ENCODE measurements at regions not wholly inside any gene's neighbourhood (a gene's known extent, or its start where the extent isn't known, plus 50 kb on each side); places are given as distances from the start of the nearest gene placed in this dataset.

GRCh38 chr17:68812876-68813584, 142.2 kb downstream of the ABCA8 start:
- no peak for DNase-seq (ENCODE audit: low read depth in 2 of 2)

GRCh38 chr17:68809148-68809547, 146.0 kb downstream of the ABCA8 start:
- no peak for DNase-seq (ENCODE audit: low read depth in 2 of 2)

GRCh38 chr17:68807998-68808772, 147.0 kb downstream of the ABCA8 start:
- no peak for DNase-seq (ENCODE audit: low read depth in 2 of 2)

GRCh38 chr17:68805609-68806008, 149.6 kb downstream of the ABCA8 start:
- DNase-seq (ENCODE audit: low read depth in 2 of 2): no peak

- no peak for DNase-seq (ENCODE audit: low read depth in 2 of 2)
Observed at GRCh38 chr17:68804777-68805520, 150.2 kb downstream of the ABCA8 start.

- DNase-seq (ENCODE audit: low read depth in 2 of 2): no peak
Observed at GRCh38 chr17:68803164-68803929, 151.8 kb downstream of the ABCA8 start.

GRCh38 chr17:68801335-68802247, 153.6 kb downstream of the ABCA8 start:
- DNase-seq (ENCODE audit: low read depth in 2 of 2): no peak

- DNase-seq (ENCODE audit: low read depth in 2 of 2): no peak
Observed at GRCh38 chr17:68800751-68801150, 154.4 kb downstream of the ABCA8 start.

- DNase-seq (ENCODE audit: low read depth in 2 of 2): no peak
Observed at GRCh38 chr17:68794636-68795434, 160.4 kb downstream of the ABCA8 start.

GRCh38 chr17:68792873-68793272, 162.3 kb downstream of the ABCA8 start:
- no peak for DNase-seq (ENCODE audit: low read depth in 2 of 2)

- DNase-seq (ENCODE audit: low read depth in 2 of 2): no peak
Observed at GRCh38 chr17:68792042-68792685, 163.0 kb downstream of the ABCA8 start.

- no peak for DNase-seq (ENCODE audit: low read depth in 2 of 2)
Observed at GRCh38 chr17:68790931-68791330, 164.3 kb downstream of the ABCA8 start.

- no peak for DNase-seq (ENCODE audit: low read depth in 2 of 2)
Observed at GRCh38 chr17:68790492-68790891, 164.7 kb downstream of the ABCA8 start.

GRCh38 chr17:68789203-68789962, 165.8 kb downstream of the ABCA8 start:
- DNase-seq (ENCODE audit: low read depth in 2 of 2): no peak

GRCh38 chr17:68785565-68786486, 169.4 kb downstream of the ABCA8 start:
- DNase-seq (ENCODE audit: low read depth in 2 of 2): no peak

- no peak for DNase-seq (ENCODE audit: low read depth in 2 of 2)
Observed at GRCh38 chr17:68784431-68784830, 170.8 kb downstream of the ABCA8 start.

- DNase-seq (ENCODE audit: low read depth in 2 of 2): no peak
Observed at GRCh38 chr17:68783861-68784260, 171.3 kb downstream of the ABCA8 start.

- no peak for DNase-seq (ENCODE audit: low read depth in 2 of 2)
Observed at GRCh38 chr17:68782789-68783188, 172.4 kb downstream of the ABCA8 start.
